ENCODE measurements at regions not wholly inside any gene's neighbourhood (a gene's known extent, or its start where the extent isn't known, plus 50 kb on each side); places are given as distances from the start of the nearest gene placed in this dataset.

GRCh38 chr1:230549625-230550024 is 92.7 kb upstream of the COG2 start:
- no peak overlapping the region for H3K9ac ChIP-seq
- WGBS (ENCODE audit: low lambda C conversion rate) = 21% methylated on average over 1 of the region's 1 CpG
- no peak overlapping the region for H2AFZ ChIP-seq (ENCODE audit: low read depth)
- no peaks in the 10 kb centered on the region for H4K20me1 ChIP-seq (ENCODE audit: insufficient read depth)
- DNase-seq = no peak
- H3K4me2 ChIP-seq = no peak overlapping the region
- H3K4me3 ChIP-seq (ENCODE audit: low read depth in 2 of 2, low read length in 1 of 2) = no peak overlapping the region
- H3K27me3 ChIP-seq (ENCODE audit: insufficient read depth) = no peaks in the 10 kb centered on the region
- H3F3A ChIP-seq (replicated peaks; ENCODE audit: insufficient read depth) = no peaks in the 10 kb centered on the region
- CTCF ChIA-PET = interaction anchor here (1.7 kb wide), 1 partner anchor 18 kb away, joined by 5 read pairs; no protein-coding TSS in a partner anchor
- no peaks in the 10 kb centered on the region; the same call in 1 of the 2 replicates for H3K9me3 ChIP-seq
- H3K9me2 ChIP-seq = no peaks in the 10 kb centered on the region
- H3K36me3 ChIP-seq (replicated peaks in 1 of 2; ENCODE audit: control insufficient read depth in 1 of 2, insufficient read depth in 2 of 2, low read length in 1 of 2) = no peaks in the 10 kb centered on the region
- POLR2A ChIA-PET = no interaction called here
- H3K4me1 ChIP-seq (ENCODE audit: control insufficient read depth in 1 of 2, insufficient read depth in 2 of 2, low read depth in 1 of 2, low read length in 1 of 2) = no peaks in the 10 kb centered on the region
- TF ChIP-seq GATA2 (CRISPR knock-in tag; IDR thresholded peaks at IDR 0.05) (no peak), PBX3 (IDR thresholded peaks at IDR 0.05) (no peak), RXRA (IDR thresholded peaks at IDR 0.05; ENCODE audit: borderline replicate concordance, low read depth) (no peak), NFIC (IDR thresholded peaks at IDR 0.05; ENCODE audit: borderline replicate concordance) (no peak), USF2 (IDR thresholded peaks at IDR 0.05; ENCODE audit: borderline replicate concordance, low read depth, low read length) (no peak), CTCF (IDR thresholded peaks at IDR 0.05) (no peak), SIN3A (IDR thresholded peaks at IDR 0.05; ENCODE audit: borderline replicate concordance, low read depth, low read length) (no peak), RCOR1 (IDR thresholded peaks at IDR 0.05; ENCODE audit: low read length) (no peak), YY1 (IDR thresholded peaks at IDR 0.05; ENCODE audit: low read depth) (no peak), REST (IDR thresholded peaks at IDR 0.05; ENCODE audit: low read depth, low read length) (no peak), ZBTB33 (IDR thresholded peaks at IDR 0.05; ENCODE audit: borderline replicate concordance, low read depth) (no peak), GABPA (IDR thresholded peaks at IDR 0.05; ENCODE audit: low read depth) (no peak), MEF2A (IDR thresholded peaks at IDR 0.05; ENCODE audit: borderline replicate concordance, low read depth) (no peak), NRF1 (IDR thresholded peaks at IDR 0.05; ENCODE audit: low read depth, low read length) (no peak), JUND (IDR thresholded peaks at IDR 0.05) (no peak)
- H3K79me2 ChIP-seq (ENCODE audit: insufficient read depth) = no peaks in the 10 kb centered on the region
- H3K27ac ChIP-seq (ENCODE audit: low read depth in 2 of 2, low read length in 1 of 2) = no peak overlapping the region
